GM03348 (cell line): ENCODE measurements at regions not wholly inside any gene's neighbourhood (a gene's known extent, or its start where the extent isn't known, plus 50 kb on each side); places are given as distances from the start of the nearest gene placed in this dataset.
"Not testable (repeated sequence)": the region's sequence is repeated elsewhere in the genome, so short reads cannot be mapped to it uniquely, and the experiment has no call there.

Experiments used
- DNase-seq: peaks from one replicate; pipeline ENCODE4 v3.0.0; 2012; ENCODE audit warnings: low spot score

GRCh38 chr10:59454171-59454919 is 92.0 kb upstream of the FAM13C start:
- DNase-seq = no peak

GRCh38 chr10:59448616-59449015 is 86.3 kb upstream of the FAM13C start:
- DNase-seq = no peak

DNA sequence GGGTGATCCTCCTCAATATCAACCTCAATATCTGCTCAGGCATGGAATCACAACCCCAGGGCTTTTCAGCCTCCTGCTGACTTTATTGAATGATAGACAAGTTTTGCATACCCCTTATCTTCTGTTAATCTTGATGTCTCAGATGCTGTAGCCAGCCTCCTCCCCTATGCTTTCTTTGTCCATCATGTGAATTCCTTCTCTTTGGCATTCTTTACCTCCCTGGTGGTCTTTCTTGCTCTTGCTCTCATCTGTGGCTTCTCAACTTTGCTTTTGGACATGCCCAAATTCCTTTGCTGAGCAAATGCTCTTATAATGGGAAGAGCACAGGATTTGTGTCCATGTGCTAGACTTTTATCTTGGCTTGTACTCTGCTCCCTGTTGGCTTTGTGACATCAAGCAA is 73.4 kb upstream of the FAM13C start:
- no peak for DNase-seq

DNA sequence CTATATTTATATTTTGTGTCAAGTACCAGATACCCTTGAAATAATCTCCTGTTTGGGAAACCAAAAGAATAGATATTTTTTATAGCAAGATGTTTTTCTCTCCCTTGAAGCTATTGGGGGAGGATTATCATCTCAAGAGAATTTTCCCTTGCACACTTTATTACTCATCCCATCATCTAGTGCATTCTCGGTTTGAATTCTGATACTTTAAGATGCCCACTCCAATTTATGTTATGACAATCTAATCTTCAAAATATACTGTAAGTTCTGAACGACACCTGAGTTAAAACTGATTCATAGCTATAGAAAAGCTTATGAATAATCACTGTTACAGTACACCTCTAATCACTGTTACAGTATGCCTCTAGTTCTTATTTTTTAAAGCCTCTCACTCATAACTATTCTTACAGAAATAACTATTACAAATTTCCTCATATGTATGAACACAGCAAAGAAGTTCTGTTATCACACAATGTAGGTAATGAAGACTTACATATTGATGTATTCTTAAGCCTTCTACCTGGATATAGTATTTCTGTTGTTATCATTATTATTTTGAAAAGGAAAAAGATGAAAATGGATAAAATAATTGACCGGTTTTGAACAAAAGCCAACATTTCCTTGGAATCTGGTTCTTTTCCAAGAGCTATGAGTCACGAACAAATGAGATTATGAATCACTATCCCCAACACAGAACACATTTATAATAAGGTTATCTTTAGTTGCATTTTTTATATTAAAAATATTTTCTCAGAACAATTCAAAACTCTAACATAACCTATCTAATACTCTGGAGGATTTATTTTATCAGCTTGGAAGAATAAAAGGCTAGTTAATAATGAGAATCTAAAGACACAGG is 72.3 kb upstream of the FAM13C start:
- DNase-seq = no peak

GRCh38 chr10:59433720-59434428 is 71.5 kb upstream of the FAM13C start:
- no peak for DNase-seq

DNA sequence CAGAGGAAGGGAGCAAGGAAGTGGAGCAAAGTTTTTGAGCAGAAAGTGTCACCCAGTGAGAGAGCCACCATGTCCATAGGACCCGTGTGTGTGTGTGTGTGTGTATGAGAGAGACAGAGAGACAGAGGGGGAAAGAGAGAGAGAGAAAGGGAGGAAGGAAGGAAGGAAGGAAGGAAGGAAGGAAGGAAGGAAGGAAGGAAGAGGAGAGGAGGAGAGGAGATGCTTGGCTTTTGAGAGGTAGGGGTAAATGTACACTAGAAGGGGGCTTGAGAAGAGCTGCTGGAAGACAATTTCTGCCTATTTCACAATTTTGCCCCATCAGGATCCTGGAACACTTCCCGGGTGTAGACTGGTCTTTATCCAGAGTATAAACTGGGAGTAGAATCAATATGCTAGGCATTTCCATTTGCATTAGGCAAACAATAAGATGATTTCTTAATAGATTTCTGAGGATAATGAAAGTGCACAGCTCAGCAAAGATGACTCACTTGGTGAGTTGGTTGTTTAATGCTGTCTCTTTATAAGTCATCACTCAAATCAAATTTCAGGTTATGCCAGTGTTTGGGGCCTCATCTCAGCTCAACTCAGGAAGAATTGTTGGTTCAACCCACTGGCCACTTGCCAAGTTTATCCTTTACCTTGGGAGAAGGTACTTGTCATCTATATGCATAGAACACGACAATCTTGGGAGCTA is 70.0 kb upstream of the FAM13C start:
- DNase-seq = no peak

DNA sequence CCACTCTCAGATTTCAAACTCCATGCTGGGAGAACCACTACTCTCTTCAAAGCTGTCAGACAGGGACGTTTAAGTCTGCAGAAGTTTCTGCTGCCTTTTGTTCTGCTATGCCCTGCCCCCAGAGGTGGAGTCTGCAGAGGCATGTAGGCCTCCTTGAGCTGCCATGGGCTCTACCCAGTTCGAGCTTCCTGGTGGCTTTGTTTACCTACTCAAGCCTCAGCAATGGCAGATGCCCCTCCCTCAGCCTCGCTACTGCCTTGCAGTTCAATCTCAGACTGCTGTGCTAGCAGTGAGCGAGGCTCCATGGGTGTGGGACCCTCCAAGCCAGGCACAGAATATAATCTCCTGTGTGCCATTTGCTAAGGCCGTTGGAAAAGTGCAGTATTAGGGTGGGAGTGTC is 51.4 kb upstream of the FAM13C start:
- not testable (repeated sequence) for DNase-seq
